COLO668 (cell line): ENCODE measurements at regions not wholly inside any gene's neighbourhood (a gene's known extent, or its start where the extent isn't known, plus 50 kb on each side); places are given as distances from the start of the nearest gene placed in this dataset.

ENCODE experiments used
- DNase-seq: peaks from one replicate; lab custom pipeline; 2025; ENCODE audit not compliant: unreplicated experiment; lab: John Stamatoyannopoulos, UW

DNA sequence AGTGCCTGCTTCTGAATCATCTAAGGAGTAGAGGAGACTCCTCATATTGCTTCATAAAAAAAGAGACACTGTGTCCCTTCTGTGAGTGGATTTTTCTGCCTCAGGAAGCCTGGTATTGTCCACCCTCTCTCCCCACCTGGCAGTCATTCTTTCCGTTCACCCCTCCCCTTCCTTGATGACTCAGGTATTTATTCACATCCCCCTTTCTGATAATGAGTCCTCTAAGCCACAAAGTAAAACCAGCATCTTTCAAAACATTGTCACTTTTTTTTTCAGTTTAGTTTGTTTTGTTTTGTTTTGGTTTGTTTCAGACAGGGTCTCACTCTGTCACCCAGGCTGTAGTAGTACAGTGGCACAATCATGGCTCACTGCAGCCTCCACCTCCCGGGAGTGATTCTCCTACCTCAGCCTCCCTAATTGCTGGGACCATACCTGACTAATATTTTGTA lies 65.2 kb upstream of the UBE2E1 start:
- DNase-seq = peak; percentile 28

GRCh38 chr3:23741036-23741706 lies 64.6 kb upstream of the UBE2E1 start:
- peak; percentile 32 for DNase-seq

DNA sequence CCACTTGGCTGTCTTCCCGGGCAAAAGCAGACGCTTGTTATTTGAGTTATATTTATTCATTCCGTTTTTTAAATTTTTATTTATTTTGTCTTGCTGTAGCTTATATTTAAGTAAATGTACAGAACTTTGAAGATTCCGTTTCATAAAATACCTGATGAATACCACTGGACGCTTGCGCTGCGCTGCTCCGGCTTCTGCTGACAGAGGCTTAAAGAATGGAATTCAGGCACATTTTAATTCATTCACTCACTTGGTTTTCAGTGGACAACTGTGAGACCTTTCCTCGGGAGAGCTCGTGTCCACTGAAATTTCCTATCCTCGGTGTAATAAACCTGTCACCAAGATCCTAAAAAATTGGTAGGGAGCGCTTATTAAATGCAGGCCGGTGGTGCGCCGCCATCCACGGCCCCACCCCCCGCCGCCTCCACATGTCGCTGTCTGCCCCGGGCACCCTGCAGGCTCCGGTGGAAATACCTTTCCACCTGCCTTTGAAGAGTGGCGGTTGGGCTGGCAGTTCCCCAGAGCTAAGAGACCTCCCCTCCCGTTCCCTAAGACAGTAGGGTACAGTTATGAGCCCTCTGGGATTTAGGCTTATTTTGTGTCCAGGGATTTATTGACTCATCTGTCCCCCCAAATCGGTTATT lies 62.5 kb upstream of the UBE2E1 start:
- peak; percentile 21 for DNase-seq

DNA sequence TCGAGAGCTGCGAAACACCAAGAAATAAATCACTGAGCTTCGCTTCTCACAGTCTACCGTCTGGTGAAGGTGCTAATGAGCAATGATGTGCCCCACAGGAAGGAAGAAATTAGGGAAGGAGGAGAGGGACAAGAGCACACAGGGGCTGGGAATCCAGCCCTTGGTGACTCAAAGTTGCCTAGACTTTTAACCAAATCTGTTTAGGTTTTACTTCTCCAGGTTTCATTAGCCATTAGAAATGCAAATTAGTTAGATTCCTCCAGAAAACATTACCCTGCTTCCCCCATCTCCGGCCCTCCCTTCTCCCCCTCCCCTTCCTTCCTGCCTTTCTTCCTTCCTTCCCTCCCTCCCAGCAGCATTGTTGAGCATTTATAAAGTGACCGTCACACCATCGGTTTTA lies 59.3 kb upstream of the UBE2E1 start:
- no peak for DNase-seq

GRCh38 chr3:23747841-23748240 lies 57.9 kb upstream of the UBE2E1 start:
- no peak for DNase-seq

DNA sequence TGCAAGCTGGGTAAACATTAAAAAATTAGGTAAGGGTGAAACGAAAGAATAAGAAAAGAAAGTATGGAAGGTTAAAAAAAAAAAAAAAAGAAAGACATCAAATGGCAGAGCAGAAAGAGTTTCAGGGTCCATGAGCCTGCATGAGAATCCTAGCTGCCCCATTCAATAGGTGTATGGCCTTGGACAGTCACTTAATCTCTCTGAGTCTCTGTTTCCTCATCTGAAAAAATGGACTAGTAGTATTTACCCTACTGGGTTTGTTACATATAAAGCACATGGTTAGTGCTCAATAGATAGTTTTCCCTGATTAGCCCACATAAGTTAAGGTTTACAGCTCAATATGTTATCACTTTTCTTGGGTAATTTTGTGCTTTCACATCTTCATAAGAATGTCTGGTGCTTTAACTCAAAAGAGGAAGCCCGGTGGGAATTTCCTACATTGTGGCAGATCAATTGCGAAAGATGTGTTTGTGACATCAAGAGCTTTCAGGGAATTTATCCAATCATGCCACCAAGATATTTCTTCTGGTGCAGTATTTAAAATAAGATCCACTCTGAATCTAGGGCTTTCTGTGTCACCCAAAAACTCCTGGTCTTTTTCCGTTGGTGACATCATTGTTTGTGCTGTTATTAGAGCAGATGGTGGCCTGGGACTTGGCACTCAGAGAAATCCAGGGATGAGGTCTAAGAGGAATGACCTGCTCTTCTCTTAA lies 57.2 kb upstream of the UBE2E1 start:
- peak; percentile 15 for DNase-seq

- no peak for DNase-seq
These were observed 56.1 kb upstream of the UBE2E1 start for GRCh38 chr3:23749609-23750008.

GRCh38 chr3:23750573-23751210 lies 55.1 kb upstream of the UBE2E1 start:
- no peak for DNase-seq

GRCh38 chr3:23751212-23751723 lies 54.5 kb upstream of the UBE2E1 start:
- no peak for DNase-seq

DNA sequence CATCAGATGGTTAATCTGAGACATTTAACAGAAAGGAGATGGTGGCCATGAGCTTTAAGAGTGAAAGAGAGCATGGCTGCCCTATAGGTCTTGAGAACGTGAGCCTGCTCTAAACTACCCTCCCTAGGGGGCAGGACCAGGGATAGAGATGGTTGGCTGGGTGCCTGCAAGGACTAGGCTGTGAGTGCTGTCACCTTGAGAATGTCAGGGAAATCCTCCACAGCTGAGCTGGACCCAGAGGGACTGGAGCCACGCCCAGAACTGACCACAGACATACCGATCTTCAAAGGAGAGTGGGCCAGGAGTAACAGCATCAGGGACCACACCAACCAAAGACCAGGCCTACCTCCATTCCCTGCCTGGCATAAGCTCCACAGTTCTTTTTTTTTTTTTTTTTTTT lies 53.6 kb upstream of the UBE2E1 start:
- no peak for DNase-seq

GRCh38 chr3:23754215-23754614 lies 51.5 kb upstream of the UBE2E1 start:
- no peak for DNase-seq
